Activated CD8-positive, alpha-beta T cell treated with anti-CD3 and anti-CD28 coated beads for 36 hours (primary cell): ENCODE measurements at regions not wholly inside any gene's neighbourhood (a gene's known extent, or its start where the extent isn't known, plus 50 kb on each side); places are given as distances from the start of the nearest gene placed in this dataset.

ENCODE experiments used
- ATAC-seq: fragments of 200-7000 bp; cut with Tn5 transposase; one replicate; pipeline ENCODE4 v1.10.0; 2021; ENCODE audit warnings: mild to moderate bottlenecking, moderate library complexity
- CTCF ChIA-PET: fragments of 350-600 bp; sonication (Branson Sonifier 250); formaldehyde crosslinking; loops from one replicate; lab custom pipeline; 2021; ENCODE audit warnings: antibody characterized with exemption; lab: Charles Lee
- POLR2A ChIA-PET: fragments of 350-600 bp; sonication (Branson Sonifier 250); formaldehyde crosslinking; loops from one replicate; lab custom pipeline; 2021; ENCODE audit warnings: antibody characterized with exemption; lab: Charles Lee
- DNase-seq: peaks from one replicate; pipeline ENCODE4 v3.0.0-alpha.2; 2020
- H3K27ac Mint-ChIP-seq: one replicate; pipeline ENCODE4 v1.8.0; 2021; ENCODE audit warnings: mild to moderate bottlenecking, mixed read lengths
- H3K27me3 Mint-ChIP-seq: one replicate; pipeline ENCODE4 v1.8.0; 2021; ENCODE audit warnings: mixed read lengths
- H3K36me3 Mint-ChIP-seq: one replicate; pipeline ENCODE4 v1.8.0; 2021; ENCODE audit warnings: low read depth, mixed read lengths
- H3K4me1 Mint-ChIP-seq: one replicate; pipeline ENCODE4 v1.8.0; 2021; ENCODE audit warnings: low read depth, mixed read lengths
- H3K4me3 Mint-ChIP-seq: one replicate; pipeline ENCODE4 v1.8.0; 2021; ENCODE audit warnings: mild to moderate bottlenecking, moderate library complexity, mixed read lengths
- H3K9me3 Mint-ChIP-seq: one replicate; pipeline ENCODE4 v1.8.0; 2021; ENCODE audit warnings: mixed read lengths
- CTCF ChIP-seq: fragments of 200-600 bp; IDR thresholded peaks from one replicate; pipeline ENCODE4 v1.8.0; 2022; ENCODE audit warnings: antibody characterized with exemption, mild to moderate bottlenecking
- intact Hi-C: fragments of 100-400 bp; cut with micrococcal nuclease; formaldehyde crosslinking; loops from one replicate; pipeline ENCODE4 v1.10.0; 2022

GRCh38 chr13:99695857-99696256 lies 194.6 kb downstream of the TM9SF2 start:
- ATAC-seq (no peak), DNase-seq (no peak)
- Mint-ChIP-seq H3K9me3 (no peaks in the 10 kb centered on the region), H3K36me3 (no peaks in the 10 kb centered on the region), H3K4me1 (no peaks in the 10 kb centered on the region), H3K4me3 (no peak overlapping the region), H3K27me3 (no peaks in the 10 kb centered on the region), H3K27ac (no peak overlapping the region)
- POLR2A ChIA-PET, result no interaction called here
- CTCF ChIA-PET, result no interaction called here
- intact Hi-C loops, result no loop called here
- TF ChIP-seq CTCF, result no peak

GRCh38 chr13:99693852-99694611 lies 192.8 kb downstream of the TM9SF2 start:
- H3K27me3 Mint-ChIP-seq, result no peaks in the 10 kb centered on the region
- DNase-seq (no peak), ATAC-seq (no peak)

GRCh38 chr13:99693351-99693750 lies 192.1 kb downstream of the TM9SF2 start:
- intact Hi-C loops, result no loop called here
- no peak for DNase-seq
- Mint-ChIP-seq H3K9me3 (no peaks in the 10 kb centered on the region), H3K27me3 (no peaks in the 10 kb centered on the region), H3K4me1 (no peaks in the 10 kb centered on the region), H3K4me3 (no peak overlapping the region), H3K27ac (no peak overlapping the region), H3K36me3 (no peaks in the 10 kb centered on the region)
- no peak for TF ChIP-seq CTCF
- no peak for ATAC-seq
- POLR2A ChIA-PET, result no interaction called here
- CTCF ChIA-PET, result no interaction called here

More at GRCh38 chr13:99693852-99694611, 192.8 kb downstream of the TM9SF2 start:
- Mint-ChIP-seq H3K4me1 (no peaks in the 10 kb centered on the region), H3K9me3 (no peaks in the 10 kb centered on the region), H3K36me3 (no peaks in the 10 kb centered on the region), H3K27ac (no peak overlapping the region), H3K4me3 (no peak overlapping the region)
- intact Hi-C loops, result no loop called here
- CTCF ChIA-PET, result no interaction called here
- POLR2A ChIA-PET, result no interaction called here
- TF ChIP-seq CTCF, result no peak

- no peak overlapping the region for H3K27ac Mint-ChIP-seq
- H3K9me3 Mint-ChIP-seq, result no peaks in the 10 kb centered on the region
- no peak overlapping the region for H3K4me3 Mint-ChIP-seq
- TF ChIP-seq CTCF, result no peak
- ATAC-seq, result no peak
- H3K36me3 Mint-ChIP-seq, result no peaks in the 10 kb centered on the region
- intact Hi-C loops, result no loop called here
- CTCF ChIA-PET, result no interaction called here
- DNase-seq, result no peak
- no peaks in the 10 kb centered on the region for H3K27me3 Mint-ChIP-seq
- H3K4me1 Mint-ChIP-seq, result no peaks in the 10 kb centered on the region
- POLR2A ChIA-PET, result no interaction called here
These were observed 191.6 kb downstream of the TM9SF2 start for GRCh38 chr13:99692854-99693253.

- H3K4me3 Mint-ChIP-seq, result no peak overlapping the region
- intact Hi-C loops, result no loop called here
- POLR2A ChIA-PET, result no interaction called here
- DNase-seq (no peak), ATAC-seq (no peak)
- TF ChIP-seq CTCF, result no peak
- no peaks in the 10 kb centered on the region for H3K27me3 Mint-ChIP-seq
- H3K4me1 Mint-ChIP-seq, result no peaks in the 10 kb centered on the region
- no peak overlapping the region for H3K27ac Mint-ChIP-seq
- H3K36me3 Mint-ChIP-seq, result no peaks in the 10 kb centered on the region
- no peaks in the 10 kb centered on the region for H3K9me3 Mint-ChIP-seq
- CTCF ChIA-PET, result interaction anchor here (1.9 kb wide), 1 partner anchor 35 kb away, joined by 9 read pairs; no protein-coding TSS in a partner anchor
These were observed 190.3 kb downstream of the TM9SF2 start for GRCh38 chr13:99691552-99691951.
